SK-N-SH (cell line): ENCODE measurements at regions not wholly inside any gene's neighbourhood (a gene's known extent, or its start where the extent isn't known, plus 50 kb on each side); places are given as distances from the start of the nearest gene placed in this dataset.

Source experiments
- CTCF ChIP-seq: fragments of 200-600 bp; sonication (generic); IDR thresholded peaks from 2 replicates; pipeline ENCODE4 v1.6.1; 2017; ENCODE audit warnings: antibody characterized with exemption, mild to moderate bottlenecking, moderate library complexity
- MXI1 ChIP-seq: IDR thresholded peaks from 2 replicates; pipeline ENCODE4 v1.6.1; 2012; ENCODE audit warnings: mild to moderate bottlenecking, low read depth, low read length, improper control_type of control experiment
- RAD21 ChIP-seq: IDR thresholded peaks from 2 replicates; pipeline ENCODE4 v1.6.1; 2012; ENCODE audit warnings: mild to moderate bottlenecking, low read length
- RCOR1 ChIP-seq: fragments of 150-350 bp; IDR thresholded peaks from 2 replicates; pipeline ENCODE4 v1.6.1; 2017; ENCODE audit warnings: antibody characterized with exemption, low read length
- RXRA ChIP-seq: IDR thresholded peaks from 2 replicates; pipeline ENCODE4 v1.4.0; 2012; ENCODE audit warnings: low read depth, mild to moderate bottlenecking, borderline replicate concordance
- SMC3 ChIP-seq: IDR thresholded peaks from 2 replicates; pipeline ENCODE4 v1.6.1; 2012; ENCODE audit warnings: low read depth, low read length, improper control_type of control experiment
- YY1 ChIP-seq: IDR thresholded peaks from 2 replicates; pipeline ENCODE4 v1.4.0; 2012; ENCODE audit warnings: low read depth, mild to moderate bottlenecking

GRCh38 chr3:3636815-3637214 lies 162.4 kb upstream of the LRRN1 start:
- TF ChIP-seq YY1 (no peak), RAD21 (no peak), SMC3 (no peak), RCOR1 (no peak), RXRA (no peak), CTCF (no peak), MXI1 (no peak)
